ENCODE measurements at regions not wholly inside any gene's neighbourhood (a gene's known extent, or its start where the extent isn't known, plus 50 kb on each side); places are given as distances from the start of the nearest gene placed in this dataset.

DNA sequence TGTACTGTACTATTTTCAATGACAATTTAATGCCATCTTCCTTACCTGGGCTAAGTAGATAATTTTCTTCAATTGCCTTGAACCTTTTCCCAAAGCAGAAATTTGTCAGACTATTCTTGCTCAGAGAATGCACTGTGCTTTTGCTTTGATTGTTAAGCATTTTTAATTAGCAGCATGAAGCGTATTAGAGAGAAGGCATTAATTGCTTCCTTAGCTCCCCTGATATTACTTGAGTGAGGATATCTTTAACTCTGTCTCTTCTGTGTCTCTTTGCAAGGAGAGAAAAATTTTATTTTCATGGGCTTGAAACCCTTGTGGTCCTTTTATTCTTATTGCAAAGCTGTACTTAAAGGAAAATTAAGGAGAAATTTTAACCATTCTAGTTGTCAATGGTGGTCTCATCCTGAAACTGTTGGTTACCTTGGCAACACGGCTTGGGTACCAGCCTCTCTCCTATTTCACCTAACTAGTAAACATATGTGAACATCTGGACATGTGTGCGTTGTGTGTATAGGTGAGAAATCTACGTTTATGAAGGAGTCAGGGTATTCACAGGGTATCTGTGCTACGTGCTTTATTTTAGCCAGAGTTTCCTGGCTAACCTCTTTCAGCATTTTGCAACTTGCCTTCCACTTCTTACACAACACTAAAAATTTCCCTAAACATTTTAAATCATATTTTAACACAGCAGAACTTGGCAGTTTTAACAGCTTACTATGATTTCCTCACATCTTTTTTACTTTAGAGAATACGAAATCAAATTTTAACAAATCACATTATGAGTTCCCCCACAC is 225.5 kb downstream of the KLF5 start:
- no peak overlapping the region for H3K4me3 ChIP-seq (replicated peaks; ENCODE audit: low read depth, low read length)
- H3K27me3 ChIP-seq (replicated peaks; ENCODE audit: control insufficient read depth, insufficient read depth, low read length) = no peaks in the 10 kb centered on the region
- no peak for TF ChIP-seq CTCF (IDR thresholded peaks at IDR 0.05; ENCODE audit: insufficient read depth, low read length, poor library complexity, severe bottlenecking)
- no peak for DNase-seq (ENCODE audit: extremely low read depth, insufficient read length)
- no peaks in the 10 kb centered on the region for H3K36me3 ChIP-seq (ENCODE audit: control insufficient read depth, insufficient read depth, low read length)

GRCh38 chr13:73283636-73284035 is 224.8 kb downstream of the KLF5 start:
- DNase-seq (ENCODE audit: extremely low read depth, insufficient read length) = no peak

DNA sequence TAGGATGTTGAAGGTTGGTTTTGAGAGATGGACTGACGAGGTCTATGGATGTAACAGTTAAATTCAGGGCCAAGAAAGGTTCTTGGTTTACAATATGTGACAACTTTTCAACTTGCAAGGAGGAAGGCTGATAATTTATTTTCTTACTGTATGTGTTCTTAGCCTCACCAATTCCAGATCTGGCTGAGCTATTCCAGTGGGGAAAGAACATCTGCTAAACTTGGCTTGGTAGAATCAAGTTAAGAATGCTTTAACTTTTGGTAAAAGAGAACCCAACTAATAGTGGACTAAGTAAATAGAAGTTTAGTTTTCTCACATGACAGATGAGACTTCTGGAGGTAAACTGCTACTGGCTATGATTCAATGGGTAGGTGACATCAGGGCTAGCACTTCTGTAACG is 222.9 kb downstream of the KLF5 start:
- no peak for TF ChIP-seq CTCF (IDR thresholded peaks at IDR 0.05; ENCODE audit: insufficient read depth, low read length, poor library complexity, severe bottlenecking)
- no peak for DNase-seq (ENCODE audit: extremely low read depth, insufficient read length)
- H3K36me3 ChIP-seq (ENCODE audit: control insufficient read depth, insufficient read depth, low read length) = no peaks in the 10 kb centered on the region
- H3K4me3 ChIP-seq (replicated peaks; ENCODE audit: low read depth, low read length) = no peak overlapping the region
- no peaks in the 10 kb centered on the region for H3K27me3 ChIP-seq (replicated peaks; ENCODE audit: control insufficient read depth, insufficient read depth, low read length)

More at GRCh38 chr13:73283636-73284035, 224.8 kb downstream of the KLF5 start:
- TF ChIP-seq CTCF (IDR thresholded peaks at IDR 0.05; ENCODE audit: insufficient read depth, low read length, poor library complexity, severe bottlenecking) = no peak
- no peaks in the 10 kb centered on the region for H3K27me3 ChIP-seq (replicated peaks; ENCODE audit: control insufficient read depth, insufficient read depth, low read length)
- H3K4me3 ChIP-seq (replicated peaks; ENCODE audit: low read depth, low read length) = no peak overlapping the region
- H3K36me3 ChIP-seq (ENCODE audit: control insufficient read depth, insufficient read depth, low read length) = no peaks in the 10 kb centered on the region

GRCh38 chr13:73278186-73278585 is 219.4 kb downstream of the KLF5 start:
- Histone ChIP-seq H3K36me3 (ENCODE audit: control insufficient read depth, insufficient read depth, low read length) (no peaks in the 10 kb centered on the region), H3K27me3 (replicated peaks; ENCODE audit: control insufficient read depth, insufficient read depth, low read length) (no peaks in the 10 kb centered on the region), H3K4me3 (replicated peaks; ENCODE audit: low read depth, low read length) (no peak overlapping the region)
- DNase-seq (ENCODE audit: extremely low read depth, insufficient read length) = no peak
- TF ChIP-seq CTCF (IDR thresholded peaks at IDR 0.05; ENCODE audit: insufficient read depth, low read length, poor library complexity, severe bottlenecking) = no peak

GRCh38 chr13:73275163-73275562 is 216.4 kb downstream of the KLF5 start:
- TF ChIP-seq CTCF (IDR thresholded peaks at IDR 0.05; ENCODE audit: insufficient read depth, low read length, poor library complexity, severe bottlenecking) = no peak
- H3K4me3 ChIP-seq (replicated peaks; ENCODE audit: low read depth, low read length) = no peak overlapping the region
- no peaks in the 10 kb centered on the region for H3K27me3 ChIP-seq (replicated peaks; ENCODE audit: control insufficient read depth, insufficient read depth, low read length)
- H3K36me3 ChIP-seq (ENCODE audit: control insufficient read depth, insufficient read depth, low read length) = no peaks in the 10 kb centered on the region
- DNase-seq (ENCODE audit: extremely low read depth, insufficient read length) = no peak
